WERI-Rb-1 (cell line): ENCODE measurements at regions not wholly inside any gene's neighbourhood (a gene's known extent, or its start where the extent isn't known, plus 50 kb on each side); places are given as distances from the start of the nearest gene placed in this dataset.

ENCODE experiments used
- DNase-seq: peaks from one replicate; pipeline ENCODE4 v3.0.0-alpha.2; 2020
- H3K27ac ChIP-seq: fragments of 250-450 bp; sonication (Bioruptor Pico); 2 replicates; pipeline ENCODE4 v1.5.1; 2020; ENCODE audit warnings: mild to moderate bottlenecking, moderate library complexity
- H3K27me3 ChIP-seq: fragments of 250-450 bp; sonication (Bioruptor Pico); 2 replicates; pipeline ENCODE4 v1.5.1; 2021; ENCODE audit warnings: mild to moderate bottlenecking, low read depth, moderate library complexity; ENCODE audit not compliant: insufficient read depth, severe bottlenecking
- H3K36me3 ChIP-seq: fragments of 250-450 bp; sonication (Bioruptor Pico); 2 replicates; pipeline ENCODE4 v1.5.1; 2020; ENCODE audit warnings: mild to moderate bottlenecking, moderate library complexity
- H3K4me3 ChIP-seq: 2 replicates; pipeline ENCODE4 v1.5.1; 2011; ENCODE audit warnings: low read depth, mild to moderate bottlenecking, control low read depth, low read length
- H3K9me3 ChIP-seq: fragments of 250-450 bp; sonication (Bioruptor Pico); 2 replicates; pipeline ENCODE4 v1.5.1; 2021; ENCODE audit warnings: mild to moderate bottlenecking, moderate library complexity; ENCODE audit not compliant: severe bottlenecking
- TF ChIP-seq, protein P1 (sequence below): IDR thresholded peaks from 2 replicates; pipeline ENCODE4 v1.5.1; 2011; ENCODE audit warnings: low read depth, mild to moderate bottlenecking, control low read depth, inconsistent platforms, low read length

DNA sequence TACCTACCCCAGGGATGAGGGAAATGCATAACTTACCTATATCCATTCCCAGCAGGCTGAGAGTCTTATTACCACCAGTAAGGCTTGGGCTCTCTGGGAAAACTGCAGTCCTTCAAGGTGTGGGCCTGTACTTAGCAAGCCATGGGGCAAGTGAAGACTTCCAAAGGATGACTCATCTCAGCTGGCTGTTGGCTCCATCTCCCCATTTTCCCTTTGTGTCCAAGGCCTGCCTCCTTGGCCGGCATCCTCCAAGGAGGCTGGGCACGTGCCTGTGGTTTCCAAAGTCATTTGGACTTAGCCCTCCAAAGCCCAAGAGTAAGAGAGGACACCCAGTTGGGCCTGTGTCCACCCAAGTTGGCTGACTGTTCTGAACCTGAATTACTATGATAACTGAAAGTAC lies 89.8 kb downstream of the TMEM100 start:
- TF ChIP-seq, protein P1, sequence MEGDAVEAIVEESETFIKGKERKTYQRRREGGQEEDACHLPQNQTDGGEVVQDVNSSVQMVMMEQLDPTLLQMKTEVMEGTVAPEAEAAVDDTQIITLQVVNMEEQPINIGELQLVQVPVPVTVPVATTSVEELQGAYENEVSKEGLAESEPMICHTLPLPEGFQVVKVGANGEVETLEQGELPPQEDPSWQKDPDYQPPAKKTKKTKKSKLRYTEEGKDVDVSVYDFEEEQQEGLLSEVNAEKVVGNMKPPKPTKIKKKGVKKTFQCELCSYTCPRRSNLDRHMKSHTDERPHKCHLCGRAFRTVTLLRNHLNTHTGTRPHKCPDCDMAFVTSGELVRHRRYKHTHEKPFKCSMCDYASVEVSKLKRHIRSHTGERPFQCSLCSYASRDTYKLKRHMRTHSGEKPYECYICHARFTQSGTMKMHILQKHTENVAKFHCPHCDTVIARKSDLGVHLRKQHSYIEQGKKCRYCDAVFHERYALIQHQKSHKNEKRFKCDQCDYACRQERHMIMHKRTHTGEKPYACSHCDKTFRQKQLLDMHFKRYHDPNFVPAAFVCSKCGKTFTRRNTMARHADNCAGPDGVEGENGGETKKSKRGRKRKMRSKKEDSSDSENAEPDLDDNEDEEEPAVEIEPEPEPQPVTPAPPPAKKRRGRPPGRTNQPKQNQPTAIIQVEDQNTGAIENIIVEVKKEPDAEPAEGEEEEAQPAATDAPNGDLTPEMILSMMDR, result no peak
- Histone ChIP-seq H3K27ac (no peak overlapping the region), H3K4me3 (no peak overlapping the region), H3K9me3 (no peaks in the 10 kb centered on the region), H3K27me3 (no peaks in the 10 kb centered on the region), H3K36me3 (no peaks in the 10 kb centered on the region)
- DNase-seq, result no peak

DNA sequence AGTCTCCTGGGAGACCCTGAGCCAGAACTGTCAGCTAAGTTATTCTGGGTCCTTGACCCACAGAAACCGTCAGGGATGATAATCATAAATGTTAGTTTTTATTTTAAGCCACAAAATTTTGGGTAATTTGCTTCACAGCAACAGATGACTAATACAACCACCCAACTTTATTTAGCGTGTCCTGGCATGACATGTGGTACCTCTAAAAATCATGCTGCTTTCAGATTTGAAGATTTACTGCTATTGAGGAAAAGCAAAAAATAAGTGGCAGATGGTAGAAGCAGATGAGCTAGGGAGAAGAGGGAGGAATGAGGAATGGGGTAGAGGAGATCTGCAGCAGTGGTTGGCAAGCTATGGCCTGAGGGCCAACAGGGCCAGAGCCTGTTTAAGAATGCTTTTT lies 90.4 kb downstream of the TMEM100 start:
- H3K9me3 ChIP-seq, result no peaks in the 10 kb centered on the region
- no peak for DNase-seq
- no peak overlapping the region for H3K27ac ChIP-seq
- no peaks in the 10 kb centered on the region for H3K36me3 ChIP-seq
- H3K27me3 ChIP-seq, result no peaks in the 10 kb centered on the region
- H3K4me3 ChIP-seq, result no peak overlapping the region
- TF ChIP-seq, protein P1, result no peak

DNA sequence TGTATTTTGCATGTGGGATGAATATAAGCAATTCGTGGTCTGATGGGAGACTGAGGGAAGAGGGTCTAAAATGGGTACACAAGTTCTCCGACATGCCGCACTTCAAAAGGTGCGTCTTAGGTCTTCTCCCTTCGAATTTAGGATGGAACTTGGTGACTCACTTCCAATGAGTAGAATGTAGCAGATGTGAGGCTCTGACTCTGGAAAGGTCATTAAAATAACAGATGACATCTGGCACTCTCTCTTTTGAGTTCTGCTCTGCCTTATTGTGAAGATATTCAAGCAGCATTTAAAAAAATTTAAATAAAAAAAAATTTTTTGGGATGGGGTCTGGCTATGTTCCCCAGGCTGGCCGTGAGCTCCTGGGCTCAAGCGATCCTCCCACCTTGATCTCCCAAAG lies 92.7 kb downstream of the TMEM100 start:
- H3K36me3 ChIP-seq, result no peaks in the 10 kb centered on the region
- TF ChIP-seq, protein P1, result no peak
- H3K9me3 ChIP-seq, result no peaks in the 10 kb centered on the region
- H3K4me3 ChIP-seq, result no peak overlapping the region
- H3K27ac ChIP-seq, result no peak overlapping the region
- H3K27me3 ChIP-seq, result no peaks in the 10 kb centered on the region
- no peak for DNase-seq

DNA sequence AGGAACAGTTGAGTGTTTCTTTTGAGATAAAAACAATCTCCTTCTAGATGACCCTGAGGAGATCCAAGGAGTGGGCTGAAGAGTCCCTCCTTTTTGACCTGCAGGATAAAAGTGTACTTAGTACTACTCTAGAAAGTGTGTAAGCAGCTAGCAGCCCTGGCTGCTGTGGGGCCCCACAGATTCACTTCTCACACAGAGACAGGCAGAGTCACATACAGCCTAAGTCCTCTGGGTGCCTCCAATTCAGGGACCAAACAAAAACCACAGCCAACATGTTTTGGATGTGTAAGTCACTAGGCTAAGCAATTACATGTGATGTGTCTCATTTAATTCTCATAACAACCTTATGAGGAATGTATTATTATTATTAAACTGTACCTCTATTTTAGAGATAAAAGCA lies 97.1 kb downstream of the TMEM100 start:
- TF ChIP-seq, protein P1, result no peak
- H3K27ac ChIP-seq, result no peak overlapping the region
- no peaks in the 10 kb centered on the region for H3K36me3 ChIP-seq
- H3K9me3 ChIP-seq, result no peaks in the 10 kb centered on the region
- no peak for DNase-seq
- peaks cover 2% of the 10 kb centered on the region for H3K27me3 ChIP-seq
- H3K4me3 ChIP-seq, result no peak overlapping the region

DNA sequence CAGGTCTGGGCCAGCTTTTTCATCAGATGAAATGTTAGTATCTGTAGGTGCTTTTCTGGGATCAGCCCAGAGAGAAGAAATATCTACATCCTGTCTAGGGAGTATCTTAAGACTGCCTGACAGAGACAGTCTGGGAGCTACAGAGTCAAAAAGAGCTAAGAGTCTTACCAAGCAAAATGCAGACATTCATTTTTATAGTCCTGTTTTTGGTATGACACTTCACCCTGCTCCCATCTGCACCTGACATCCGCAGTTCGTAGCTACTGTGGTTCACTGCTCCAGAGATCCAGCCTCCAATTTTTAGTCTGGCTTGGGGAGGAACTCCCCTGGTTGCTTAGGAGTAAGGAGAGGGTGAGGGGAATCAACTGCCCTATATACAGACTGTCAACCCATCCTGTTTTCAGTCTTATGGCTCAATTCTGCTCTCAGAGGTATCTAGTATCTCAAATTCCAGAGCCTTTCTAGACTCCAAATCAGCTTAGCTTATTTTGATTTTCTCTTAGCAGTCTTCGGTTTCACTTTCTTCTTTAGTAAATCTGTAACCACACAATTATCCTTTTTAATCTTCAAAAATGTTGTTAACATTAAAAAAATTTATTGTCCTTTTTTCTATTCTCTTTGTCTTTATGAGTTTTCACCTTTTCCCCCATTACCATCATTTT lies 97.8 kb downstream of the TMEM100 start:
- Histone ChIP-seq H3K27ac (no peak overlapping the region), H3K36me3 (no peaks in the 10 kb centered on the region), H3K4me3 (no peak overlapping the region), H3K9me3 (no peaks in the 10 kb centered on the region), H3K27me3 (peaks cover 2% of the 10 kb centered on the region)
- TF ChIP-seq, protein P1, result no peak
- no peak for DNase-seq

DNA sequence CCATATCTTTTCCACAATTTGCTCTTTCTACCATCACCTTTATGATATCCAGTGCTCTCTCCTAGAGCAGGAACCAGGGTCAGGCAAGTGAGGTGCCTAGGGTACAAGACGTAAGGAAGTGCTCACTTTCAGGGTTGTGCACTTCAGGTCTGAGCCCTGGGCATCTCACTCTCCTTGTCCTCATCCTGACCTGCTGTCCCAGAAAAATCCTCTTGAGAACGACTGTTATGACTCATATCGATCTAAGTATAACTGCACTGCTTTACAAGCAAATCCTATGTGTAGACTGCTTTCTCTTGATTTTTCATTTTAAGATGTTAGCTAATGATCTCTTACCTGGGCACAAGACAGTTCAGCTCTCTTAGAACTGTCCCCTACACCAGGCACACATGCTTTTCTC lies 100.1 kb downstream of the TMEM100 start:
- TF ChIP-seq, protein P1, result no peak
- no peak for DNase-seq

More for the DNA sequence above, 100.1 kb downstream of the TMEM100 start:
- Histone ChIP-seq H3K27me3 (peaks cover 2% of the 10 kb centered on the region), H3K36me3 (no peaks in the 10 kb centered on the region), H3K27ac (no peak overlapping the region), H3K4me3 (no peak overlapping the region), H3K9me3 (no peaks in the 10 kb centered on the region)
